ENCODE measurements at regions not wholly inside any gene's neighbourhood (a gene's known extent, or its start where the extent isn't known, plus 50 kb on each side); places are given as distances from the start of the nearest gene placed in this dataset.

- no peak for TF ChIP-seq SIN3A (IDR thresholded peaks at IDR 0.05; ENCODE audit: borderline replicate concordance, insufficient read depth, low read length)
- TF ChIP-seq FOXP2 (optimal IDR thresholded peaks at IDR 0.05; ENCODE audit: borderline replicate concordance, extremely low read depth, extremely low read length, insufficient read depth): no peak
- TF ChIP-seq POLR2AphosphoS5 (IDR thresholded peaks at IDR 0.05; ENCODE audit: low read depth, low read length): no peak
- no peak for TF ChIP-seq TAF1 (IDR thresholded peaks at IDR 0.05; ENCODE audit: borderline replicate concordance, insufficient read depth, low read length)
- TF ChIP-seq REST (IDR thresholded peaks at IDR 0.05; ENCODE audit: insufficient read depth in 1 of 2, low read depth in 2 of 2, low read length in 2 of 2): no peak
Measured at GRCh38 chr2:123144082-123144481, 881.0 kb upstream of the CNTNAP5 start.

- TF ChIP-seq SIN3A (IDR thresholded peaks at IDR 0.05; ENCODE audit: borderline replicate concordance, insufficient read depth, low read length): no peak
- TF ChIP-seq TAF1 (IDR thresholded peaks at IDR 0.05; ENCODE audit: borderline replicate concordance, insufficient read depth, low read length): no peak
- no peak for TF ChIP-seq REST (IDR thresholded peaks at IDR 0.05; ENCODE audit: insufficient read depth in 1 of 2, low read depth in 2 of 2, low read length in 2 of 2)
- TF ChIP-seq FOXP2 (optimal IDR thresholded peaks at IDR 0.05; ENCODE audit: borderline replicate concordance, extremely low read depth, extremely low read length, insufficient read depth): no peak
- TF ChIP-seq POLR2AphosphoS5 (IDR thresholded peaks at IDR 0.05; ENCODE audit: low read depth, low read length): no peak
Measured at GRCh38 chr2:123153041-123153440, 872.0 kb upstream of the CNTNAP5 start.

DNA sequence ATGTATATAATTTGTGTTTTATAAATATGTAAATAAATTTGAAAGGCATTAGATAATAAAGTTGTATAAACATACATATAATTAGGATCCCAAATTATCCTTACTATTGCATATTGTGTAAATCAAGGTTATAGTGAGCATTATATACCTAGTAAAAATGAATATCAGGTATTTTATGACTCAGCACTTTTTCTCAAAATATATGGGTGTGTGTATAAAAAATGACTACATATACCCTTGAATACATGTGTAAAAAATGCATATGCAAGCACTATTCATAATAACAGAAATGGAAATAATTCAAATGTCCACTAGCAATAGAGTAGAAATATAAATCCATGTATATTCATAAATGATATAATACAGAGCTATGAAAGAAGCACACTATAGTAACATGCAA is 870.9 kb upstream of the CNTNAP5 start:
- TF ChIP-seq FOXP2 (optimal IDR thresholded peaks at IDR 0.05; ENCODE audit: borderline replicate concordance, extremely low read depth, extremely low read length, insufficient read depth): no peak
- TF ChIP-seq POLR2AphosphoS5 (IDR thresholded peaks at IDR 0.05; ENCODE audit: low read depth, low read length): no peak
- TF ChIP-seq TAF1 (IDR thresholded peaks at IDR 0.05; ENCODE audit: borderline replicate concordance, insufficient read depth, low read length): no peak
- TF ChIP-seq REST (IDR thresholded peaks at IDR 0.05; ENCODE audit: insufficient read depth in 1 of 2, low read depth in 2 of 2, low read length in 2 of 2): no peak
- TF ChIP-seq SIN3A (IDR thresholded peaks at IDR 0.05; ENCODE audit: borderline replicate concordance, insufficient read depth, low read length): no peak

- no peak for TF ChIP-seq REST (IDR thresholded peaks at IDR 0.05; ENCODE audit: insufficient read depth in 1 of 2, low read depth in 2 of 2, low read length in 2 of 2)
Measured at GRCh38 chr2:123157016-123157415, 868.1 kb upstream of the CNTNAP5 start.

- TF ChIP-seq SIN3A (IDR thresholded peaks at IDR 0.05; ENCODE audit: borderline replicate concordance, insufficient read depth, low read length): no peak
- TF ChIP-seq TAF1 (IDR thresholded peaks at IDR 0.05; ENCODE audit: borderline replicate concordance, insufficient read depth, low read length): no peak
- TF ChIP-seq FOXP2 (optimal IDR thresholded peaks at IDR 0.05; ENCODE audit: borderline replicate concordance, extremely low read depth, extremely low read length, insufficient read depth): no peak
- no peak for TF ChIP-seq REST (IDR thresholded peaks at IDR 0.05; ENCODE audit: insufficient read depth in 1 of 2, low read depth in 2 of 2, low read length in 2 of 2)
- no peak for TF ChIP-seq POLR2AphosphoS5 (IDR thresholded peaks at IDR 0.05; ENCODE audit: low read depth, low read length)
Measured at GRCh38 chr2:123162400-123163016, 862.6 kb upstream of the CNTNAP5 start.

All from PFSK-1 (cell line).